ENCODE measurements at regions not wholly inside any gene's neighbourhood (a gene's known extent, or its start where the extent isn't known, plus 50 kb on each side); places are given as distances from the start of the nearest gene placed in this dataset.

DNA sequence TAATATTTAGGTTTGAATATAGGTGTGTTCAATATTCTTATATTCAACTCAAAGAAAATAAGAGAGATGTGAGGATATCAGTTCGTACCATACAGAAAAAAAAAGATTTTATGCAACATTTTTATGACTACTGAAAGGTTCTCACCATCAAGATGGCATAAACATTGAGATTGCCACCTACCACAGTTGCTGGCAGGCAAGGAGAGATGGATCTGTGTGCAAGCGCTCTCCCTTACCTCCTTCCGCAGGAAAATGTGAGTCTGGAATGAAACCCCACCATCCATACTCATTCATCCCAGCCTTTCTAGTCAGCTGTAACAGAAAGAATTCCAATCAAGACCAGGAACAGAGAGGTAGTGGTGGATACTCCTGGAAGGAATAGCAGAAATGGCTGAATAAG, 376.9 kb downstream of the PPP3CA start:
- H3K4me3 ChIP-seq, result no peak overlapping the region

DNA sequence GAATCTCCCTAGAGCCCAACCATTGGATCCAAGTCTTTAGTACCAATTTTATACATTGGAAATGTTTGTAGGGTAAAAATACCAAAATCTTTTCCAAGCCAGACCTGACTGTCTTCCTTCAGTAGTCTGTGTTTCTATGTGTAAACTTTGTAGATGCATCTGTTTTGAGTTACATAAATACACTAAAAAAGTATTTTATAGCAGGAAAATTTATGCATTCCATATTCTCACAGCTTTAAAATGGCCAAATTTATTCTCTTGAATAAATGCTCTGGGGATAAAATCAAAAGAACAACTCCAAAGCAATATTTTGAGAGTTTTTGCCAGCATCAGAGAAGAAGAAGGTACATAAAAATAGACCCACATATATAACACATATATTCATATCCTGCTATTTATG, 377.4 kb downstream of the PPP3CA start:
- no peak overlapping the region for H3K27ac ChIP-seq
- H3K4me3 ChIP-seq, result no peak overlapping the region
- no peak for DNase-seq (ENCODE audit: low read depth in 1 of 2, low spot score in 2 of 2)
- H3K27me3 ChIP-seq (replicated peaks), result no peaks in the 10 kb centered on the region
- no peaks in the 10 kb centered on the region for H3K4me1 ChIP-seq (replicated peaks)
- H3K36me3 ChIP-seq, result no peaks in the 10 kb centered on the region
- H3K9me3 ChIP-seq (replicated peaks), result no peaks in the 10 kb centered on the region

More for the DNA sequence above, 376.9 kb downstream of the PPP3CA start:
- Histone ChIP-seq H3K36me3 (no peaks in the 10 kb centered on the region), H3K27ac (no peak overlapping the region), H3K4me1 (replicated peaks) (no peaks in the 10 kb centered on the region), H3K9me3 (replicated peaks) (no peaks in the 10 kb centered on the region), H3K27me3 (replicated peaks) (no peaks in the 10 kb centered on the region)
- no peak for DNase-seq (ENCODE audit: low read depth in 1 of 2, low spot score in 2 of 2)

DNA sequence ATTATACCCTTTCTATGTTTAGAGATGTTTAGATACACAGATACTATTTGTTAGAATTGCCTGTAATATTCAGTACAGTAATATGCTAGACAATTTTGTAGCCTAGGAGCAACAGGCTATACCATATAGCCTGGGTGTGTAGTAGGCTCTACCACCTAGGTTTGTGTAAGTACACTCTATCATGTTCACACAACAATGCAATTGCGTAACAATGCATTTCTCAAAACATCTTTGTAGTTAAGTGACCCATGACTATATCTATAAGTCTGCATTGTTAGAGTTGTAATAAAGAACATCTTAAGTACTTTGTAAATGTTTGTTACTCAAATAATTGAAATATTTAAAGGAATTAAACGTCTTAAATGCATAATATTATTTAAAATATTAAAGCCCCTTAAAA, 379.3 kb downstream of the PPP3CA start:
- H3K36me3 ChIP-seq, result no peaks in the 10 kb centered on the region
- H3K4me1 ChIP-seq (replicated peaks), result no peaks in the 10 kb centered on the region
- H3K9me3 ChIP-seq (replicated peaks), result no peaks in the 10 kb centered on the region
- H3K27ac ChIP-seq, result no peak overlapping the region
- H3K27me3 ChIP-seq (replicated peaks), result no peaks in the 10 kb centered on the region
- DNase-seq (ENCODE audit: low read depth in 1 of 2, low spot score in 2 of 2), result no peak
- H3K4me3 ChIP-seq, result no peak overlapping the region

DNA sequence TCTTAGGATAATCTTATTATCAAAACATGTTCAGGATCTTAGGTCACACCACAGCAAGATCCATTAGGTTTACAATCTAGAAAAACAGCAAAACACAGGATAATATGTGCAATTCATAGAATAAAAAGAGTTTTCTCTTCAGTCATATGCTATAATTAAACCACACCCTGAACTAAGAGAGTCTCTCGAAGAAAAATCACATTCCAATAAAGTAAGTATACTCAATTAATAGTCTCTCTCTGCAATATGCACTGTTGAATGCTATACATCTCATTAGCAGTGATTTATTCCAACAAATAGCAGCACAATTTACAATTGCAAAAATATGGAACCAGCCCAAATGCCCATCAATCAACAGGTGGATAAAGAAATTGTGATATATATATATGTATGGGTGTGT, 383.7 kb downstream of the PPP3CA start:
- DNase-seq (ENCODE audit: low read depth in 1 of 2, low spot score in 2 of 2), result no peak
- H3K27me3 ChIP-seq (replicated peaks), result no peaks in the 10 kb centered on the region
- no peaks in the 10 kb centered on the region for H3K36me3 ChIP-seq
- no peak overlapping the region for H3K27ac ChIP-seq
- H3K9me3 ChIP-seq (replicated peaks), result no peaks in the 10 kb centered on the region
- H3K4me1 ChIP-seq (replicated peaks), result no peaks in the 10 kb centered on the region
- H3K4me3 ChIP-seq, result no peak overlapping the region

DNA sequence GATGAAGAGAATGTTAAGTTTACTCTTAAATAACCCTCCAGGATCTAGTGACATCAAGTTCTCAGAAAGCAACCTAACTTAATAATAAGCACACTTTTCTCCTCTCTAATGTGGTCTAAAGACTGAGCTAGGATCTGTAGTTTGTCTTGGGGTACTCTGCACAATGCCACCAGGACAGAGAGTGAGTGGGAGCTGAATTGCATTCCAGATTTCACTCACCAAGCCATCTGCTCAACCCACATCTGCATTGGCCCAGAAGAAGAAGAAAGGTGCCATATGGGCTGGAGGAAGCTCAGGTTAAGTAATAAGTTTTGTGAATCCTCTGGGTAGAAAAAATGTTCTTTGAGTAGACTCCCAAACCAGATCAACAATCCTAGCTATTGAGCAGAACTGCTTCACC, 384.6 kb downstream of the PPP3CA start:
- no peak for DNase-seq (ENCODE audit: low read depth in 1 of 2, low spot score in 2 of 2)
- H3K4me3 ChIP-seq, result no peak overlapping the region
- no peaks in the 10 kb centered on the region for H3K4me1 ChIP-seq (replicated peaks)
- no peaks in the 10 kb centered on the region for H3K9me3 ChIP-seq (replicated peaks)
- no peak overlapping the region for H3K27ac ChIP-seq
- no peaks in the 10 kb centered on the region for H3K27me3 ChIP-seq (replicated peaks)
- H3K36me3 ChIP-seq, result no peaks in the 10 kb centered on the region

DNA sequence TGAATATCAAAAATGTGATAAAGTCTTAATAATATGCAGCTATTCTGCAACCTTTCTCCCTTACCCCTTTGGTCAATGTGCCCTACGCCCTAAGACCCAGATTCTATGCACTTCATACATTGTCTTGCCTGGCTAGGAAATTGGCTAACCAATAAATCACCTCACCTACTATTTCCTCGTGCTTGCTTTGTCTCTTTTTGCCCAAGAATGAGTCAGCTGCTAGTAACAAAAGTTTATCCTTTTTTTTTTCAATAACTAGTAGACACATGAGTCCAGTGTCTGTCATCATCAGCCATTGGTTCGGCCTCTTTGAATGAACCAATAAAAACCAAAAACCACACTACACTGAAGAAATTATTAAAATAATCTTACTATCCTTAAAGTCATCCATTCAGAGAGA, 387.1 kb downstream of the PPP3CA start:
- Histone ChIP-seq H3K9me3 (replicated peaks) (no peaks in the 10 kb centered on the region), H3K27ac (no peak overlapping the region), H3K4me3 (no peak overlapping the region), H3K36me3 (no peaks in the 10 kb centered on the region), H3K27me3 (replicated peaks) (no peaks in the 10 kb centered on the region), H3K4me1 (replicated peaks) (no peaks in the 10 kb centered on the region)
- no peak for DNase-seq (ENCODE audit: low read depth in 1 of 2, low spot score in 2 of 2)

DNA sequence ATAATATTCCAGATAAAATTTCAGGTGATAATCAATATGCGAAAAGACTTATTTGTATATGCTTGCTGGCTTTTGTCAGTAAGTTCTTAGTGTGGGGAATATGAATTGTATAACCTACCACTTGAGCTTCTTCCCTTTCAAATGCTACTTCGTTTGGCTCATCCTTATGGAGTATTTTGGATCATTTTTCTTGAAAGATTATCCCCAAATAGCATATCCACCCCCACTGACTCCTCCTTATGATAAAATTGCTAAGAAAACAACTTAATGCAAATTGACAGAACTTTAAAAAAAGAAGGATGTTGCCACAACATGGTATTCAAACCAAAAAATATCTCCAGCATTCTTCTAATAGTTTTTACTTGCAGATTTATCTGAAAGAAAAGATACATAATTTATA, 393.3 kb downstream of the PPP3CA start:
- no peak for DNase-seq (ENCODE audit: low read depth in 1 of 2, low spot score in 2 of 2)
- Histone ChIP-seq H3K9me3 (replicated peaks) (no peaks in the 10 kb centered on the region), H3K36me3 (no peaks in the 10 kb centered on the region), H3K4me1 (replicated peaks) (no peaks in the 10 kb centered on the region), H3K27me3 (replicated peaks) (no peaks in the 10 kb centered on the region), H3K27ac (no peak overlapping the region), H3K4me3 (no peak overlapping the region)

DNA sequence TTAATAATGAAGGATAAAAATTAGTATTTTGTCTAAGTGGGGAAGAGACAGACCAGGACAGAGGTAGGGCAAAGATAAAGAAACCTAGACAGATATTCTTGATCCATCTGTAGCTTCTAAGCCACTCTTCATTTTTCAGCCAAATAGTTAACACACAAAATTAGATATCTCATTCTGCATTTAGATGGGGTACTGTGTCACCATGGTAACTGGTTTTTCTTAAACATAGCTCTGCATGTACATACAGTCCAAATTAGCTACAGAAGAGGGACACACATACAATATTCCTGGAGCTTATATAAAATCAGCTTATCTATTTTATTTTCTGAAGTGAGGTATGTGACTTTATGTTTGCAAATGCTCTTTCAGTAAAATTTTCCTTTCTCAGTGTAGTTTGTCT, 393.7 kb downstream of the PPP3CA start:
- no peak overlapping the region for H3K4me3 ChIP-seq

DNA sequence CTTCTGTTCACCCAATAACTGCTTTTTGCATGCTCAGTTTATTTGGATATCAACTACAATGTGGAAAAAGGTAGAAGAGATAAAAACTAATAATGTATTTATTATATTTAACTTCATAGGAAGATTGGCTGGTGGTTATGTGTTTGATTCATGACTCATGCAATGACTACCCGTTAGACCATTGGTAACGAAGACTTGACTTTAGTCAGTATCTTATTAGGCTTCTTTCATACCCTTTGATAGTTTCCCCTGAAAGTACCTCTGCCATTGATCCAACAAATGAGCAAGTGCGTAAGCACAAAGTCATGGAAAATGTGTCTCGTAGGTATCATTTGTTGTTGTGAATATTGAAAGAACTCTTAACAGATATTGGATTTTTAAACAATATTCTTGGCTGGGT, 394.7 kb downstream of the PPP3CA start:
- no peak overlapping the region for H3K27ac ChIP-seq
- no peaks in the 10 kb centered on the region for H3K27me3 ChIP-seq (replicated peaks)
- no peak for DNase-seq (ENCODE audit: low read depth in 1 of 2, low spot score in 2 of 2)
- H3K4me3 ChIP-seq, result no peak overlapping the region
- H3K4me1 ChIP-seq (replicated peaks), result no peaks in the 10 kb centered on the region
- no peaks in the 10 kb centered on the region for H3K9me3 ChIP-seq (replicated peaks)
- no peaks in the 10 kb centered on the region for H3K36me3 ChIP-seq

More for the DNA sequence above, 393.7 kb downstream of the PPP3CA start:
- H3K4me1 ChIP-seq (replicated peaks), result no peaks in the 10 kb centered on the region
- no peak overlapping the region for H3K27ac ChIP-seq
- no peaks in the 10 kb centered on the region for H3K36me3 ChIP-seq
- DNase-seq (ENCODE audit: low read depth in 1 of 2, low spot score in 2 of 2), result no peak
- H3K9me3 ChIP-seq (replicated peaks), result no peaks in the 10 kb centered on the region
- H3K27me3 ChIP-seq (replicated peaks), result no peaks in the 10 kb centered on the region

DNA sequence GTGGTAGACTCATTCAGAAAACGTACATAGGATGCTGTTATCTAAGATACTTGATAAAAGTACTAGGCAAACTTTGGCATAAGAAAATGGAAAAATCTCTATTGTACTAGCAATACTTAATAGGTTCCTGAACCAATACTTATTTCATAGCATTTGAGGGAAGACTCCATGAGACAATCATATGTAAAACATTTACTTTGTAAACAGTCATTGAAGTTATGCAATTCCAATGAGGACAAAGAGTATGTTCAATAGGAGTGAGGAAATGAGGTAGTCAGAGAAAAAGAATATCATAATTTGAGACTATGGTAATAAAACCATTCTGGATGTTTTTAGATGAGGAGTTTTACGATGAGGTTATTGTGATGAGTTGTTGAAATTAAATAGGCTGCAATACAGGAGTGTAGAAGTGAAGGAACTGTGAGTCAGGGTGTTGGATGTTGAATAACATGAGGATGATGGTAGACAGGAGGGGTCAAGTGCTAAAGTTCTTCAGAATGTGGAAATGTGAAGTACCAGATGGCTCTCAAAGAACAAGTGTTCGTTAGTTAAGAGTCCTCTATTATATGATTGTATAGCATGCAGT, 397.9 kb downstream of the PPP3CA start:
- no peak overlapping the region for H3K4me3 ChIP-seq
- no peak for DNase-seq (ENCODE audit: low read depth in 1 of 2, low spot score in 2 of 2)
- H3K4me1 ChIP-seq (replicated peaks), result no peaks in the 10 kb centered on the region
- H3K36me3 ChIP-seq, result no peaks in the 10 kb centered on the region
- no peaks in the 10 kb centered on the region for H3K9me3 ChIP-seq (replicated peaks)
- H3K27me3 ChIP-seq (replicated peaks), result no peaks in the 10 kb centered on the region
- no peak overlapping the region for H3K27ac ChIP-seq

DNA sequence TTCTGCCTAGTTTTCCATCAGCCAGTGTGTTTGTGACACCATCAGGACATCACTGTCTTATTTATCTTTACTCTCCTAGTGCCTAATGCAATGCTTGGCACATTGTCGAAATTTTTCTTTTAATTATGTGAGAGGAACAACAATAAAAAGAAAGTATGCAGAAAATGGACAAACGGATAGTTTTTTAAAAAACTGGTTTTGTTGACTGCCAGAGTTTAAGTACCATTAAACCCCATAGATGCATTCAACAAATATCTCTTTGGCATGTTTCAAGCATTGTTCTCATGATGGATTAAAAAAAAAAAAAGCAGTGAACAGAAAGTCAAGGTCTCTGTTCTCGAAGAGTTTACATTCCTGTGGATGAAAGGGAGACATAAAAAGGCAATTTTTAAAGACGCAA, 398.4 kb downstream of the PPP3CA start:
- no peak overlapping the region for H3K27ac ChIP-seq
- H3K36me3 ChIP-seq, result no peaks in the 10 kb centered on the region
- peak in 1 of 2 experiments; percentile 13 for DNase-seq (ENCODE audit: low read depth in 1 of 2, low spot score in 2 of 2)
- H3K4me3 ChIP-seq, result no peak overlapping the region
- H3K27me3 ChIP-seq (replicated peaks), result no peaks in the 10 kb centered on the region
- H3K9me3 ChIP-seq (replicated peaks), result no peaks in the 10 kb centered on the region
- no peaks in the 10 kb centered on the region for H3K4me1 ChIP-seq (replicated peaks)

DNA sequence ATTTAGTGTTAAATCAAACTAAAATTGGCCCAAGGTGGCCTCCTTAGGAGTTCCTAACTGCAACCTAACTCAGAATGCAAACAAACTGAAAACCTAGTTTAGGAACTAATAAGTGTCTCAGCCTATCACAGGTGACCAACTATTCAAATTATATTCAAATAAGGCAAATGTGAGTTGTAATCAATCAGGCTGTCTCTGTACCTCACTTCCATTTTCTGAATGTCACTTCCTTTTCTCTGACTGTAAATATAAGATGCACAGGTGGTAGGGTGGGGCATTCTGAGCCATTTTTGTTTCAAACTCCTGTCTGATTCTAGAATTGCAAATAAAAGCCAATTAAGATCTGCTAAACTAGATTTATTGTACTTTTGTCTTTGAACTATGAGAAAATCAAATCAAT, 401.5 kb downstream of the PPP3CA start:
- no peaks in the 10 kb centered on the region for H3K27me3 ChIP-seq (replicated peaks)
- no peaks in the 10 kb centered on the region; the same call in 1 of the 2 replicates for H3K9me3 ChIP-seq (replicated peaks)
- no peak for DNase-seq (ENCODE audit: low read depth in 1 of 2, low spot score in 2 of 2)
- no peak overlapping the region for H3K27ac ChIP-seq
- no peaks in the 10 kb centered on the region for H3K36me3 ChIP-seq
- no peak overlapping the region for H3K4me3 ChIP-seq
- H3K4me1 ChIP-seq (replicated peaks), result no peaks in the 10 kb centered on the region

DNA sequence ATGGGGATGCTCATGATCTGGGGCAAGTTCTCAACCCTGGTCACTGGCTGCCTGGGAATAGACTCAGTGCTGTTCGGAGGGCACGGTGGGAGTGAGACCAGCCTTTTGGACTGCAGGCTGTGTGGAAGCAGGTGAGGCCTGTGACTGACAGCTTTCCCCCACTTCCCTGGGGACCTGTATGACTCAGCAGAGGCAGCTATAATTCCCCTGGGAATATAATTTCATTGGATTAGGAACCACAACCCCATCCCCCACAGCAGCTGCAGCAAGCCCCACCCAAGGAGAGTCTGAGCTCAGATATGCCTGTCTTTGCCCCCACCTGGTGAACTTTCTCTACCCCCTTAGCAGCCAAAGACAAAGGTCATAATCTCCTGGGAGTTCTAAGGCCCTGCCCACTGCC, 408.6 kb downstream of the PPP3CA start:
- Histone ChIP-seq H3K9me3 (replicated peaks) (no peaks in the 10 kb centered on the region; the same call in 1 of the 2 replicates), H3K4me1 (replicated peaks) (no peaks in the 10 kb centered on the region), H3K27me3 (replicated peaks) (no peaks in the 10 kb centered on the region), H3K4me3 (no peak overlapping the region), H3K27ac (no peak overlapping the region), H3K36me3 (no peaks in the 10 kb centered on the region)
- DNase-seq (ENCODE audit: low read depth in 1 of 2, low spot score in 2 of 2), result no peak

DNA sequence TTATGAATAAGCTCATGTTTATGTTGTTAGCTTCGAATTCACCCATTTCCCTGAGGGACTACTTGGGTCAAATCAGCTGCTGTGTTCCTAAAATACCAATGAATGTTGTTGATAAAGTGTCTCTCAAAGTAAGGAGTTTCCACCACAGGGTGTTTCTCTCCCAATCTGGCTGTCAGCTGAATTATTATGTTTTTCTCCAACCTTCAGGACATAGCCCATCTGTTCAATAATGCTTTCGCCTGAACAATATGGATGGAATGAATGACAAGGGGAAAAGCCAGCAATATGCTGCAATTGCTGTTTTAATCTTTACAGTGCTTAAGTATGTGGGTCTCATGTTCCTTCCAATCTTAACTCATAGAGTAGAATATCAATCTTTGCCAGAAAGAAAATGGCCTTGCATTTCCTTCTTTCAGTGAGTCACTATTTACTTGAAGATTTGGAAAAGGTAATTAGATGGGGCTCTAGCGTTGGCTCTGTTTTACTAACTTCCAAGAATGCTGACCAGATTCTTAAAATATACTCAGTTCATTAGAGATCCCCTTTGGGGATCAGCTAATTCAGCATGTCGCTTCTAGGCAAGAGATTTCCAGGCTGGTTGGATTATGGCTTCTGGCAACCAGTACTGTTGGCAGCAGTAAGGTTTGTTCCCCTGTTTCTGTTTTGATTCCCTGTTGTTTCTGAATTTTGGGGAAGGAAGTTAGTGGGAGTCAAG, 410.5 kb downstream of the PPP3CA start:
- Histone ChIP-seq H3K27ac (no peak overlapping the region), H3K36me3 (no peaks in the 10 kb centered on the region), H3K4me1 (replicated peaks) (peaks cover 4% of the 10 kb centered on the region; the same call in 1 of the 2 replicates), H3K4me3 (no peak overlapping the region), H3K27me3 (replicated peaks) (no peaks in the 10 kb centered on the region), H3K9me3 (replicated peaks) (no peaks in the 10 kb centered on the region)
- no peak for DNase-seq (ENCODE audit: low read depth in 1 of 2, low spot score in 2 of 2)

DNA sequence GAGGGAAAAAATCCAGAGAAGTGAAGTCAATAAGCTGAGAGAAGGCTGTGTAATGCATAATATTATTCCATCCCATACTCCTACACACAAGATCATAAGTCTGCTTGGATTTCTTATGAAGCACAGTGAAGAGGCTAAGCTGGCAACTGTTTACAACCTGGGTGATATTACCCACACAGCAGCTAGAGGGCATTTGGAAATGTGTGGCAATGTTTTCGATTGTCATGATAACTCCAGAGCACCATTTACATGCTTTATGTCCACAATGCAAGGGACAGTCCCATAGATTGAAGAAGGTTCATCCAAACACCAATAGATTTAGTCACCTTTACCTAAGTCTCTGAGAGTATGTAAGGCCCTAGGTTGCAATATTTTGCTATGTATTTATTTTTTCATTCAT, 412.2 kb downstream of the PPP3CA start:
- Histone ChIP-seq H3K36me3 (no peaks in the 10 kb centered on the region), H3K4me1 (replicated peaks) (peaks cover 4% of the 10 kb centered on the region; the same call in 1 of the 2 replicates), H3K9me3 (replicated peaks) (no peaks in the 10 kb centered on the region), H3K4me3 (no peak overlapping the region), H3K27ac (no peak overlapping the region), H3K27me3 (replicated peaks) (no peaks in the 10 kb centered on the region)
- no peak for DNase-seq (ENCODE audit: low read depth in 1 of 2, low spot score in 2 of 2)

Measured in SJSA1 (cell line).